ENCODE measurements at regions not wholly inside any gene's neighbourhood (a gene's known extent, or its start where the extent isn't known, plus 50 kb on each side); places are given as distances from the start of the nearest gene placed in this dataset.
A peak's percentile ranks its signal among the peaks of the same experiment; 100 is the strongest.

DNA sequence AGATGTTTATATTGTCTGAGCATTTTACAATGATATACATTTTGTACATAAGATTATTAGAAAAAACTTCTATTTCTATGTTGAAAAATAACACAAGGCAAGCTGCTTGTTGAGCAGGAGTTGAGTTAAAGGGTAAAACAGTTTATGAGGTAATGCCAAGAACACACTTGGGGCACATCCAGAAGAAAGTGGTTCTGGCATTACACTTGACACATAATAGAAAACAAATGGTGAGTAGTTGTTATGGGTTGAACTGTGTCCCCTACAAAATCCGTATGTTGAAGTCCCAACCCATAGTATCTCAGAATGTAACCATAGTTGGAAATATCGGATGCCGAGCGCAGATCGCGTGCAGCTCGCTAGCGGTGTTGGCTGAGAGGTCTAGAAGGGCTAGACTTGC is 354.3 kb upstream of the GOT2 start:
- H3K27me3 ChIP-seq: no peaks in the 10 kb centered on the region
- no peak overlapping the region for H3K27ac ChIP-seq
- TF ChIP-seq Cebpa-rat (IDR thresholded peaks at IDR 0.05): no peak
- no peaks in the 10 kb centered on the region for H4K20me1 ChIP-seq
- peaks cover 9% of the 10 kb centered on the region; the same call in 1 of the 2 replicates for H3K4me1 ChIP-seq
- H3K4me2 ChIP-seq: no peak overlapping the region
- H3K9me3 ChIP-seq: no peaks in the 10 kb centered on the region
- no peaks in the 10 kb centered on the region for H3K36me3 ChIP-seq
- H3K9ac ChIP-seq: no peak overlapping the region
- H3K4me3 ChIP-seq: no peak overlapping the region

DNA sequence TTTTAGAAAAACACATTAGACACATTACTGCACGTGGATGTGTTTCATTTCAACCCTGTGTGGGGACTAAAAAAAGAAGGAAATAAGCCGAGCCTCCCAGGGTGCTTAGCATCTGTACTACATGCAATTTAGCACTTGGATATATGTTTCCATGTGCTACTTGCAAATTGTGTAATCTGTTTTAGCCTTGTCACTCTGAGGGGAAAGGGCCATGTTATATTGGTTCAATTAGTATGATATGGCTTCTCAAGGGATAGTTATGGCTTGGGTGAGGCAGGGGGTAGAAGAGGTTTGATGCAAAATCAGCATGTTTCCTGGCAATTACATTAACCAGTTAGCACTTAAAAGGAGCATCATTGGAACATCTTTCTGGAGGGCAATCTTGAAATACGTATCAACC is 353.5 kb upstream of the GOT2 start:
- Histone ChIP-seq H3K9me3 (no peaks in the 10 kb centered on the region), H3K4me3 (no peak overlapping the region), H3K4me1 (peaks cover 13% of the 10 kb centered on the region; the same call in 1 of the 2 replicates), H3K9ac (no peak overlapping the region), H3K27ac (no peak overlapping the region), H3K36me3 (no peaks in the 10 kb centered on the region), H4K20me1 (no peaks in the 10 kb centered on the region), H3K27me3 (no peaks in the 10 kb centered on the region), H3K4me2 (no peak overlapping the region)
- no peak for TF ChIP-seq Cebpa-rat (IDR thresholded peaks at IDR 0.05)

- peak; percentile 62 for TF ChIP-seq Cebpa-rat (IDR thresholded peaks at IDR 0.05)
- peak overlapping the region; percentile 89 for H3K27ac ChIP-seq
- no peaks in the 10 kb centered on the region for H3K27me3 ChIP-seq
- peak overlapping the region; percentile 59 for H3K9ac ChIP-seq
- H3K4me3 ChIP-seq: peak overlapping the region; percentile 27; the same call in 1 of the 2 replicates
- H3K4me2 ChIP-seq: peak overlapping the region; percentile 74
- H3K36me3 ChIP-seq: no peaks in the 10 kb centered on the region
- H4K20me1 ChIP-seq: no peaks in the 10 kb centered on the region
- H3K4me1 ChIP-seq: peaks cover 20% of the 10 kb centered on the region
- H3K9me3 ChIP-seq: no peaks in the 10 kb centered on the region
These were observed 333.1 kb upstream of the GOT2 start for GRCh38 chr16:59067205-59067604.

- no peaks in the 10 kb centered on the region for H3K36me3 ChIP-seq
These were observed 326.1 kb upstream of the GOT2 start for GRCh38 chr16:59060207-59060606.

GRCh38 chr16:59058250-59058649 is 324.1 kb upstream of the GOT2 start:
- Histone ChIP-seq H4K20me1 (no peaks in the 10 kb centered on the region), H3K9me3 (0 out of 2 replicates have a peak, but pooled peaks cover 3% of the 10 kb centered on the region), H3K27me3 (no peaks in the 10 kb centered on the region), H3K9ac (no peak overlapping the region), H3K27ac (no peak overlapping the region), H3K4me1 (no peaks in the 10 kb centered on the region), H3K4me3 (no peak overlapping the region), H3K4me2 (no peak overlapping the region), H3K36me3 (no peaks in the 10 kb centered on the region)
- TF ChIP-seq Cebpa-rat (IDR thresholded peaks at IDR 0.05): no peak

More at GRCh38 chr16:59060207-59060606, 326.1 kb upstream of the GOT2 start:
- Histone ChIP-seq H3K4me1 (no peaks in the 10 kb centered on the region), H4K20me1 (no peaks in the 10 kb centered on the region), H3K9me3 (0 out of 2 replicates have a peak, but pooled peaks cover 3% of the 10 kb centered on the region), H3K4me2 (no peak overlapping the region), H3K27me3 (no peaks in the 10 kb centered on the region), H3K9ac (no peak overlapping the region), H3K4me3 (no peak overlapping the region), H3K27ac (no peak overlapping the region)
- TF ChIP-seq Cebpa-rat (IDR thresholded peaks at IDR 0.05): no peak

GRCh38 chr16:59053911-59054310 is 319.8 kb upstream of the GOT2 start:
- Histone ChIP-seq H3K27me3 (no peaks in the 10 kb centered on the region), H3K4me3 (no peak overlapping the region), H3K9ac (no peak overlapping the region), H3K36me3 (no peaks in the 10 kb centered on the region), H4K20me1 (no peaks in the 10 kb centered on the region), H3K4me2 (no peak overlapping the region), H3K9me3 (0 out of 2 replicates have a peak, but pooled peaks cover 3% of the 10 kb centered on the region), H3K27ac (no peak overlapping the region), H3K4me1 (no peaks in the 10 kb centered on the region)
- TF ChIP-seq Cebpa-rat (IDR thresholded peaks at IDR 0.05): no peak

DNA sequence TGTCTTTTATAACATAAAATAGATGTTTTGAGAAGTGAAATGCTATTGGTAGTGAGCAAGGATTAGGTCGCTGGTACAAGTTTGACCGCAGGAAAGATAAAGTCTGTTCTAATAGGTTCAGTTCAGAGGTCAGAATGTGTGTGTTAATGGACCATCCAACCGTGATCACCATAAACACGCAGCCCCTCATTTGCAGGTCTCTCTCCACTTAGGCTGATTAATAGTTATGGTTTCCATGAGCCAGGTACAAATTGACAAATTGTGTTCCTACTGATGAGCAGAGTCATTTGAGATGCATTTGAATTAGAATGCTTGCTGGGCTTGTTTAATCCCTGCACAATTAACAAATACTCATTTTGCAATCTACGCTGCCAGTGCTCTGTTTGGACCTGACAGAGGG is 318.1 kb upstream of the GOT2 start:
- Histone ChIP-seq H3K9me3 (no peaks in the 10 kb centered on the region), H3K9ac (no peak overlapping the region), H4K20me1 (no peaks in the 10 kb centered on the region), H3K4me1 (no peaks in the 10 kb centered on the region), H3K4me3 (no peak overlapping the region), H3K27ac (no peak overlapping the region), H3K27me3 (no peaks in the 10 kb centered on the region), H3K36me3 (no peaks in the 10 kb centered on the region), H3K4me2 (no peak overlapping the region)
- TF ChIP-seq Cebpa-rat (IDR thresholded peaks at IDR 0.05): no peak

DNA sequence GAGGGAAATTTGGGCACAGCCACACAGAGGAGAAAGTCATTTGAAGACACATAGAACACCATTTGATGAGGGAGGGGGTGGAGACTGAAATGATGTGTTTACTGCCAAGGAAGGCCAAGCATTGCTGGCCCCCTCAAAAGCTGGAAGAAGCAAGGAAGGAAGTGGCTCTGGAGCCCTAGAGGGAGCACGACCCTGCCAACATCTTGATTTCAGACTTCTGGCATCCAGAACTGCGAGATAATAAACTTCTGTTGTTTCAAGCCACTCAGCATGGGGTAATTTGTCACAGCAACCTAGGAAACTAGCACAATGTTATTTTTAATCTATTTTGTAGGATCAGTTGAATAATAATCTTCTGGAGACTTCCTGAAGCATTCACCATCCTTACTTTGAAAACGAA is 314.8 kb upstream of the GOT2 start:
- Histone ChIP-seq H3K27ac (no peak overlapping the region), H3K4me3 (no peak overlapping the region), H4K20me1 (no peaks in the 10 kb centered on the region), H3K4me2 (no peak overlapping the region), H3K4me1 (no peaks in the 10 kb centered on the region), H3K9ac (no peak overlapping the region), H3K36me3 (no peaks in the 10 kb centered on the region), H3K9me3 (no peaks in the 10 kb centered on the region), H3K27me3 (no peaks in the 10 kb centered on the region)
- no peak for TF ChIP-seq Cebpa-rat (IDR thresholded peaks at IDR 0.05)

GRCh38 chr16:59047114-59047513 is 313.0 kb upstream of the GOT2 start:
- Histone ChIP-seq H3K4me2 (no peak overlapping the region), H3K9ac (no peak overlapping the region), H4K20me1 (no peaks in the 10 kb centered on the region), H3K27ac (no peak overlapping the region), H3K4me3 (no peak overlapping the region), H3K36me3 (no peaks in the 10 kb centered on the region), H3K4me1 (peaks cover 9% of the 10 kb centered on the region), H3K27me3 (no peaks in the 10 kb centered on the region), H3K9me3 (no peaks in the 10 kb centered on the region)
- TF ChIP-seq Cebpa-rat (IDR thresholded peaks at IDR 0.05): no peak

GRCh38 chr16:59046335-59046734 is 312.2 kb upstream of the GOT2 start:
- Histone ChIP-seq H3K9ac (no peak overlapping the region), H3K4me1 (peaks cover 16% of the 10 kb centered on the region), H4K20me1 (no peaks in the 10 kb centered on the region), H3K36me3 (no peaks in the 10 kb centered on the region), H3K4me2 (no peak overlapping the region), H3K27me3 (no peaks in the 10 kb centered on the region), H3K9me3 (no peaks in the 10 kb centered on the region), H3K4me3 (no peak overlapping the region), H3K27ac (no peak overlapping the region)
- TF ChIP-seq Cebpa-rat (IDR thresholded peaks at IDR 0.05): no peak

DNA sequence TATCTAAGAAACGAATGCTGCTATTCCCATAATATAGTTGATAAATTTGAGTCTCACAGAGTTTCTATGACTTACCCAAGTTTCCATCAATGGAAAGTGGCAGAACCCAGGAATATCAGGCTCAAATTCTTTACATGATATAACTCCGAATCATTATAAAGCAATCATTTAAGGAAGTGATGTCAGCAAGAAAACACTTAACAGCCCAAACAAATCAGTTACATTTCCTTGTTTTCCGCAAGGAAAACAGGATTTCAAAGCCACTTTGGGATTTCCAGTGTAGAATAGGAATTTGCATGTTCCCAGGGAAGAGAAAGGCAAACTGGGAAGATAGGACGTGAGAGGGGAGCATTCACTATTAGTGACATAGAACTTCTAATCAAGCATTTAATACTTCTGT is 311.4 kb upstream of the GOT2 start:
- H3K4me1 ChIP-seq: peaks cover 17% of the 10 kb centered on the region
- TF ChIP-seq Cebpa-rat (IDR thresholded peaks at IDR 0.05): no peak
- H3K4me3 ChIP-seq: no peak overlapping the region
- no peaks in the 10 kb centered on the region for H4K20me1 ChIP-seq
- H3K9me3 ChIP-seq: no peaks in the 10 kb centered on the region
- H3K27me3 ChIP-seq: no peaks in the 10 kb centered on the region
- H3K4me2 ChIP-seq: no peak overlapping the region
- no peaks in the 10 kb centered on the region for H3K36me3 ChIP-seq
- H3K9ac ChIP-seq: no peak overlapping the region
- H3K27ac ChIP-seq: no peak overlapping the region
